Stimulated activated CD4-positive, alpha-beta T cell treated with anti-CD3 and anti-CD28 coated beads, TNF-alpha, amount 100 ng/mL, for 4 hours (primary cell): ENCODE measurements at regions not wholly inside any gene's neighbourhood (a gene's known extent, or its start where the extent isn't known, plus 50 kb on each side); places are given as distances from the start of the nearest gene placed in this dataset.
"Not testable (repeated sequence)": the region's sequence is repeated elsewhere in the genome, so short reads cannot be mapped to it uniquely, and the experiment has no call there.

Experiments
- DNase-seq, 3 experiments: peaks; one replicate each; pipeline ENCODE4 v3.0.0-alpha.2; 2020; ENCODE audit warnings: low read depth in 3 of 3

- DNase-seq = not testable (repeated sequence)
Observed at GRCh38 chr18:14460364-14460763, 83.0 kb downstream of the POTEC start.

GRCh38 chr18:14459826-14460225, 83.6 kb downstream of the POTEC start:
- DNase-seq = not testable (repeated sequence)

DNA sequence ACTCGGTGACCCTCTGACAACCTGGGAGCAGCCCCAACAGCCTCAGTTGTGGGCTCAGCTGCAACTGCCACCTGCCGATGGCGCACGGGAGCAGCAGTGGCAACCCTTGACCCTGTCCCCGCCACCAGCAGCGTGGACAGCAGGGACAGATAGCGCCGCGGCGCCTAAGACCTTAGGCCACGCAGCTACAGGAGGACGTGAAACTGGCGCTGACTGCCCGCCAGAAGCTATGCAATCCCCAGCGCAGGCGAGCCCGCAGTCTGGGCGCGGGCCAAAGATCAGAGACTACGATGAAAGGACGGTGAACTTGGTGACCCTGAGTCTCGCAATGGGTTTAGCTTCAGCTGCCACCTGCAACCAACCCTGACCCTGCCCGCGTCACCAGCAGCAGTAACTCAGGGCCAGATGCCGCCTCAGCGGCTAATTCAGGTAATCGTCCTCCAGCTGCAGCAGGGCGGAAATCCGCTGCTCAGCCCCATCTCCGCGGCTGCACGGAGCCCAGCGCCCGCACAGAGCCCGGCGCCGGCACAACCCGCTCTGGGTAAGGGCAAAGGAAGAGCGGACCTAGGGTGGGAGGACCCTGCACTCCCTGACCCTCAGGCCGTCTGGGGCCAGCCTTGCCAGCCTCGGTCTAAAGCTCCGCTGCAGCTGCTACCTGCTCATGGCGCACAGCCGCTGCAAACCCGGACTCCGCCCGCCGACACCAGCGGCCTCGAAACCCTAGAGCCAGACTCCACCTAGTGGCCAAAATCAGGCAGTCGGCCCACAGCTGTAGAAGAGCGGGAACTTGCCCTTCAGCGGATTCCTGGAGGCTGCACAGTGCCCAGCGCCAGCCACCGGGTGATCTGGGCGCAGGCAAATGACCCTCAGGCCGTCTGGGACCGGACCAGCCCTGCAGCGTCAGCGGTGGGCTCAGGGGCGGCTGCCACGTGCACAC, 85.1 kb downstream of the POTEC start:
- peak; percentile 29 to 56 (median 52) for DNase-seq

GRCh38 chr18:14450637-14451009, 92.8 kb downstream of the POTEC start:
- peak in 1 of 3 experiments; percentile 7 for DNase-seq

GRCh38 chr18:14449995-14450636, 93.3 kb downstream of the POTEC start:
- DNase-seq = peak in 2 of 3 experiments; percentile 9 to 26

DNA sequence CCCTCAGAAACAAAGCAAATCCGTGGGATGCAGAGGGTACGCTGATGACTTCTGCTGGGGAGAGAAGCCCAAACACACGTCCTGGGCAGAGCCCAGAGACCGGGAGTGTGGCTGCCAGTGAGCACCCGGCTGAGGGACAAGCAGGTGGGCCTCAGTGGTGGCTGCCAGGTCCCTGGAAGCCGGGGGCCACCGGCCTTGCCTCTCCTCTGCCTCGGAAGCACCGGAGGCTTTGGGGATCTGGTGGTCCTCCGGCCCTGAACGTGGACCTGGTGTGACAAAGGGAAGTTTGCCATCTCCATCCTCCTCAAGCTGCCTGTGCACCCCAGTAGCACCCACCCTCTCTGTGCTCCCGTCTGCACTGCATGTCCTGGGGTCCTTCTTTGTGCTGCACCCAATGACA, 94.3 kb downstream of the POTEC start:
- DNase-seq = not testable (repeated sequence)

- not testable (repeated sequence) for DNase-seq
Observed at GRCh38 chr18:14447715-14448114, 95.7 kb downstream of the POTEC start.

GRCh38 chr18:14435460-14435859, 107.9 kb downstream of the POTEC start:
- DNase-seq = not testable (repeated sequence)

- DNase-seq = not testable (repeated sequence)
Observed at GRCh38 chr18:14432371-14432770, 111.0 kb downstream of the POTEC start.

DNA sequence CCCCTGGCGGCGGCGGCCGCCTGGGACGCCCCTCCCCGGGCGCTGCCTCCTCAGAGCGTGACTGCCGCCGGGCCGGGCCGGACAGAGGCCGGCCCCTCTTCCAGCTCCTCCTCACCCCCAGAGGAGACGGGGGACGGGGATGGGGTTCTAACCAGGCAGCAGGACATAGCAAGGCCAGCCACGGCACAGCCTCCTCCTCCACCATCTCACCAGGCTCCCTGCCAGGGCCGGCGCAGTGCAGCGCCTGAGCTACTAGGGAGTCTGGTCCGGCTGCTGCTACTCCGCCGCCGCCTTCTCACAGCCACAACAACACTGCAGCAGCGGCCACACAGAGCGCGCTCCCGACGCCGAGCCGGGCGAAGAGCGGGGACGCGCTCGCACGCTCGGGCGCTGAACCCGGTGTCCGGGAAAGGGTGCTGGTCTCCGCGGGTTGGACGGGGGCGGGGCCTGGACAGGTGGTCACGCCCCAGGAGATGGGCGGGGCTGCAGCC, 112.3 kb downstream of the POTEC start:
- peak; percentile 31 to 43 (median 35) for DNase-seq

DNA sequence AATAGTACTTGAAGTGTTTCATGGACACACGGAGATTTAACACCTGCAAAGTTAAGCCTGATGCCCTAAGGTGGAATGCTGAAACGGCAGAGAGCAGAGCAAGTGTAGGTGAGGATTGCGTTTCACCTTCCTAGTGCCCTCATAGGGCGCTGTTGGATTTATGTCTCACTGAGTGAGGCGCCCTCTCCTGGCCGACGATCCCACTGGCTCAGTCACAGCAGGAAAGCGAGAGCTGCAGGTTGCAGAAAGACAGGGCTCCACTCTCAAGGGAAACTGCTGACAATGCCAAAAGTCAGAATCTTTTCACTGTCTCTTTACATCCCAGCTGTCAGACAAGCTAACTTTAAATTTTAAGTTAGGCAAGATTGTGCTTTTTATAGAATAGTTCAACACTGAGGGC, 127.6 kb downstream of the POTEC start:
- peak; percentile 4 to 13 (median 10) for DNase-seq

GRCh38 chr18:14415399-14415798, 128.0 kb downstream of the POTEC start:
- DNase-seq = not testable (repeated sequence)

DNA sequence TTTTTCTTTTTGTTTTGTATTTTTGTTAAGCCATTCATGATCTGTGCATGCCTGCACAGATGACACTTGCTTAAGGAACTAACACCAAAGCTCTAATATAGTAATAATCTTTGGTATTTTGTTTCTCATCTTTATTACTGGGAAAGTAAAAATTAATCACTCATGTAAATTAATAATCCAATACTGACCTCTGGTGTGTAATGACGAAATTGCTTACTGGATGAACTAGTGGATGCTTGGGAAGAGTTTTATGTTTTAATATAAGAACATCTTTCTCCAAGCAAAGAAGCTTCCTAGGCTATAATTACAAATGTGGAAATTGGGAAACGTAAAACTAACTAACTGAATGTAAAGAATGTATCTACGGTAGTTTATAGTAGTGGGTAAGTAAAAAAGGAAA, 147.9 kb downstream of the POTEC start:
- not testable (repeated sequence) for DNase-seq

DNA sequence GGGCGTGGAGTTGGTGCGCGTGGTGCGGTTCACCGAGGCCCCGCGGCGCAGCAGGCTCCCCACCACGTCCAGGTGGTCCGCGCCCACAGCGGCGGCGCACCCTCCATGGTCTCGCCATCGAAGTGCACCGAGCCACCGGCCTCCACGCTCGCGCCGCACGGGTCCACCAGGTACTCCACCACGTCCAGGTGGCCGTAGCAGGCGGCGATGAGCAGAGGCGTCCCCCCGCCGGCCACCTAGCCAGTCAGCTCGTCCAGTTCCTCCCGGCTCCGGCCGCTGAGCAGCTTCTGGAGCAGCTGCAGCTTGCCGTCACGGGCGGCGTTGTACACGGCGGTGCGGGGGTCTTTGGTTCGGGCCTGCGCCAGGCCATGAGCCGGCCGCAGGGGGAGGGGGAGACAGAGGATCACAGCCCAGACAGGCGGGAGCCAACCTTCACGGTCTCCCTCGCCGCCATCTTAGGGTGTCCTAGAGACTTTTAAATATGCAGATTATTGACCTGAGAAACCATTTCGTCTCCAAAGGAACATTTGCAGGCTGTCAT, 149.8 kb downstream of the POTEC start:
- not testable (repeated sequence) for DNase-seq

- DNase-seq = not testable (repeated sequence)
Observed at GRCh38 chr18:14392604-14393003, 150.8 kb downstream of the POTEC start.

DNA sequence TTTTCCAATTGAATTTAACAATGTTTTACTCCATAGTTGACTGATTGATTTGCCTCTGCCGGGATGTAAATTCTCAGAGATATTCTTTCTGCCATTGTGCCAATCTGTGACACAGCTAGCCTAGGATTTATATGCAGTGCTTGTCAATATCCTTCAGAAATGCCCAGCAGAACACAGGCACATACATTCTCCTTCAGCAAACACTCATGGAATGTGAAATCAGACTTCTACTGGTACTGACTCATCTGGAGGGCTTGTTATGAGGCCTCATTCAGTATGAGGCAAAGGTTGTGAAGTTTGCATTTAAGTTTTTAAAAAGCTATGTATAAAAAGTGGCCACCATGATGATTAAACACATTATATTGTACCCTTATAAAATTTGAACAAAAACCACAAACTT, 158.4 kb downstream of the POTEC start:
- DNase-seq = not testable (repeated sequence)

GRCh38 chr18:14382666-14383065, 160.7 kb downstream of the POTEC start:
- not testable (repeated sequence) for DNase-seq

DNA sequence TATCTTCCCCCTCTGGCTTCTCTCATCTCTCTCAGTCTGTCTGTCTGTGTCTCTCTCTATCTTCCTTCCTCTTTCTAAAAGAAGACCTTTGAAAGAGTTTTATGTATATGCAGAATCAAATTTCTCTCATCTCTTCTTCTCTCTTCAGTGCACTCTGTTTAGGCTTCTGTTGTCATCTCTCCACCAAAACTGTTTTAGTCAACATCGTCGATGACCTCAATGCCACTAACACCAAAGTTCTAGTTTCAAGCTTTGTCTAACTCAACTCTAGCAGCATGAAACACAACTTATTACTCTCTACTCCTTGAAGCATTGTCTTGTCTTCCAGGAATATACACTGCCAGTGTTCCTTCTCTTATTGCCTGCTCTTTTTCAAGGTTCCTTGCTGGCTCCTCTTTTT, 163.9 kb downstream of the POTEC start:
- not testable (repeated sequence) for DNase-seq

DNA sequence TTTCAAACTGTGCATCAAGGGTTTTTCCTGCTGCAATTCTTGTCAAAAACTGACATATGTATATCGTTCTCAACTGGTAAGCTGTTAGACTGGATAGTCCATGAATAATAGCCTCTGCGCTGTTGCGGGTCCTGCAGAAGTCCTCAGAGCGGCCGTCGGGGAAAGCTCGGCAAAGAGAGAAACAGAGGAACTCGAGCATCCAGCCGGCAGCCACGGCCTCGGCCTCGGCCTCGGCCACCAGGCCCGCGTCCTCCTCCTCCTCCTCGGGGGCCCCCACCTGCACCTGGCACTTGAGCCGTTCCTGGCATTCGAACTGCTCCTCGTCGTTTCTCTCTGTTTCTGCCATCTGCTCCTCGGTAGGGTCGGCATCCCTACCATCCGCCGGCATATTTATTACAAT, 165.0 kb downstream of the POTEC start:
- not testable (repeated sequence) for DNase-seq

DNA sequence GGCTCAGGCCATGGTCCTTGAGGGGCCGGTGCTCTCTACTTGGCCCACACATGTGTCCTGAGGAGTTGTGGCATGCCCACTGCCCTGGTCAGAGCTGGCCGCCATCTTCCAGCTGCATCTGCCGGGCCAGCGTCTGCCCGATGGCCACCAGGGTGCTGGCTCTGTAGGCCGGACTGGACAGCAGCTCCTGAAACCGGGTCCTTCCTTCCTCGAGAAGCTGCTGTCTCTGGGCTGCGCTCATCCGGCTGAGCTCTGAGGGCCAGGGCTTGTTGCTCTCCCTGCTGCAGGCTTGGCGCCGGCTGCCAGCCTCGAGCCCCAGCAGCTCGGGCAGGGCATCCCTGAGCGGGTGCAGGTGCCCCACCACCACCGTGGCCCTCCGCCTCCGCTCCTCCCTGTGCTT, 182.1 kb downstream of the POTEC start:
- not testable (repeated sequence) for DNase-seq

DNA sequence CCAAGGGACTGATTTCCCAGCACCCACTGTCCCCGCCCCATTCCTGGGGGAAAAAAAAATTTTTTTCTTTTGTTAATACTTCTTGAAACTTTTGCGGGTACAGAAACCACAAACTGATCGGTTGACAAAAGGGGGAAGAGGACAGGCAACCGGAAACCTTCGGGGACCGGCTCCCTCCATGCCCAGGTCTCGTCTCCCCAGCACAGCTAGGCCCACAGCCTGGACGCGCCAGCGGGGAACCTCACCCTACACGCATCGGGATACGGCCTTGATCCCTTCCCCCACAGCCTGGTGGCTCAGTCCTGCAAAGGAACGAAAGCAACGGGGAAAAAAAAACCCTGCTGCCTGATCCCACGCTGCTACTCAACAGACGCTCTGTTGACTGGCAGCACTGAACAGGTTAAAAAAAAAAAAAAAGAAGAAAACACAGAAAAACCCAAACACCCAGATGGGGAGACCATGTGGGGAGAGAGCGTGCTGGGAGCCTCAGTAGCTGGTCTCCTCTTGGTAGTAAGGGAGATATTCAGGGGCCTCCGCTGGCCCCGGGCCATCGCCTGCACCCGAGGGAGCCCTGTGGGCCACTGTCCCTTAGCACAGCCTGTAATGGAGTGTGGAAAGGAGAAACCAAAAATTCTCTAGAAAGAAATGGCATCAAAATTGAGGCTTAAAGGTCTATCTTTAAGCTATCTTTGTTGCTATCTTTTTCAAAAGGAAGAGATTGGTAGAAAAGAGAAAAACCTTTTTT, 185.7 kb downstream of the POTEC start:
- DNase-seq = not testable (repeated sequence)

DNA sequence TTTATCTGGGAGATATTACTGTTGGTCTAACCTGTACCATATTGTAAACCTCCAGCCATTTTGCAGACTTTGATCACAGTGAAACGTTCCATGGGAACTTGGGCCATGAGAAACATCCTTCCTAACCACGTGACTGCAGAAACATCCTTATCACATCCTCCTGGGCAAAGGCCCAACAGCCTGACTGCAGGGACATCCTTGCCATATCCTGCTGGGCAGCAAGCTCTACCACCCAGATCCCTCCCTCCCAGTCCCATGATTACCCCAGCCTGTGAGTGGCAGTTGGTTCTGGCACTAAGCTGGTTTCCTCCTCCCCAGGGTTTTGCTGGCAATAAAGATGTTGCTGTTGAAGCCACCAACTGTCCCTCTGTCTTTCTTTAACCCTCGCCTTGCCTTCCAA, 201.2 kb downstream of the POTEC start:
- not testable (repeated sequence) for DNase-seq
